GM21367 (cell line): ENCODE measurements at regions not wholly inside any gene's neighbourhood (a gene's known extent, or its start where the extent isn't known, plus 50 kb on each side); places are given as distances from the start of the nearest gene placed in this dataset.

Experiments used
- ATAC-seq: cut with Tn5 transposase; IDR thresholded peaks from one replicate; pipeline ENCODE4 v1.9.1; 2021; ENCODE audit not compliant: unreplicated experiment

- no peak for ATAC-seq
Observed at GRCh38 chr7:54701982-54702381, 57.0 kb downstream of the SEC61G start.

- ATAC-seq: no peak
Observed at GRCh38 chr7:54699715-54700114, 59.3 kb downstream of the SEC61G start.

- no peak for ATAC-seq
Observed at GRCh38 chr7:54697659-54698186, 61.3 kb downstream of the SEC61G start.

- no peak for ATAC-seq
Observed at GRCh38 chr7:54690892-54691291, 68.1 kb downstream of the SEC61G start.

- no peak for ATAC-seq
Observed at GRCh38 chr7:54690050-54690443, 69.0 kb downstream of the SEC61G start.

- ATAC-seq: no peak
Observed at GRCh38 chr7:54689394-54690049, 69.5 kb downstream of the SEC61G start.

- ATAC-seq: no peak
Observed at GRCh38 chr7:54687462-54688212, 71.4 kb downstream of the SEC61G start.

GRCh38 chr7:54680377-54681005, 78.5 kb downstream of the SEC61G start:
- no peak for ATAC-seq

GRCh38 chr7:54679490-54679817, 79.6 kb downstream of the SEC61G start:
- ATAC-seq: no peak

GRCh38 chr7:54678763-54679489, 80.1 kb downstream of the SEC61G start:
- no peak for ATAC-seq

- no peak for ATAC-seq
Observed at GRCh38 chr7:54674891-54675290, 84.1 kb downstream of the SEC61G start.

GRCh38 chr7:54672519-54672918, 86.5 kb downstream of the SEC61G start:
- no peak for ATAC-seq

GRCh38 chr7:54664235-54665228, 94.5 kb downstream of the SEC61G start:
- ATAC-seq: peak; percentile 88

GRCh38 chr7:54663603-54664234, 95.3 kb downstream of the SEC61G start:
- no peak for ATAC-seq

- ATAC-seq: no peak
Observed at GRCh38 chr7:54663186-54663585, 95.8 kb downstream of the SEC61G start.

- no peak for ATAC-seq
Observed at GRCh38 chr7:54662701-54663100, 96.3 kb downstream of the SEC61G start.

GRCh38 chr7:54653905-54654304, 105.1 kb downstream of the SEC61G start:
- no peak for ATAC-seq

GRCh38 chr7:54643064-54643463, 100.9 kb downstream of the VSTM2A start:
- no peak for ATAC-seq

- ATAC-seq: no peak
Observed at GRCh38 chr7:54637712-54638396, 95.7 kb downstream of the VSTM2A start.
